ENCODE measurements at regions not wholly inside any gene's neighbourhood (a gene's known extent, or its start where the extent isn't known, plus 50 kb on each side); places are given as distances from the start of the nearest gene placed in this dataset.
A peak's percentile ranks its signal among the peaks of the same experiment; 100 is the strongest.
"Not testable (repeated sequence)": the region's sequence is repeated elsewhere in the genome, so short reads cannot be mapped to it uniquely, and the experiment has no call there.

GRCh38 chr11:46223252-46223513 is 54.3 kb upstream of the CREB3L1 start:
- ATAC-seq (no peak), DNase-seq (no peak)
- peaks cover 14% of the 10 kb centered on the region for H3K27me3 Mint-ChIP-seq
- intact Hi-C loops (cut with DNase I, micrococcal nuclease), result no loop called here
- no peaks in the 10 kb centered on the region for H3K4me1 Mint-ChIP-seq
- POLR2A ChIA-PET, result interaction anchor here (0.6 kb wide), 1 partner anchor 215 kb away, joined by 3 read pairs; no protein-coding TSS in a partner anchor
- CTCF ChIA-PET, result interaction anchor here (1.1 kb wide), 1 partner anchor 96 kb away, joined by 3 read pairs; no protein-coding TSS in a partner anchor
- H3K36me3 Mint-ChIP-seq (ENCODE audit: low read depth), result no peaks in the 10 kb centered on the region
- H3K4me3 Mint-ChIP-seq, result no peak overlapping the region
- H3K27ac Mint-ChIP-seq, result no peak overlapping the region
- no peaks in the 10 kb centered on the region for H3K9me3 Mint-ChIP-seq (ENCODE audit: low read depth)

- POLR2A ChIA-PET, result interaction anchor here (0.6 kb wide), 1 partner anchor 215 kb away, joined by 3 read pairs; no protein-coding TSS in a partner anchor
- Mint-ChIP-seq H3K36me3 (ENCODE audit: low read depth) (no peaks in the 10 kb centered on the region), H3K4me1 (no peaks in the 10 kb centered on the region), H3K27me3 (peaks cover 12% of the 10 kb centered on the region), H3K27ac (no peak overlapping the region), H3K4me3 (no peak overlapping the region), H3K9me3 (ENCODE audit: low read depth) (no peaks in the 10 kb centered on the region)
- CTCF ChIA-PET, result interaction anchor here (1.1 kb wide), 1 partner anchor 96 kb away, joined by 3 read pairs; no protein-coding TSS in a partner anchor
- ATAC-seq (no peak), DNase-seq (no peak)
- intact Hi-C loops (cut with DNase I, micrococcal nuclease), result no loop called here
These were observed 54.8 kb upstream of the CREB3L1 start for GRCh38 chr11:46222490-46223251.

- ChIA-PET POLR2A (no interaction called here), CTCF (no interaction called here)
- H3K27ac Mint-ChIP-seq, result no peak overlapping the region
- no peaks in the 10 kb centered on the region for H3K36me3 Mint-ChIP-seq (ENCODE audit: low read depth)
- no peak for DNase-seq
- ATAC-seq, result no peak
- H3K9me3 Mint-ChIP-seq (ENCODE audit: low read depth), result no peaks in the 10 kb centered on the region
- no peak overlapping the region for H3K4me3 Mint-ChIP-seq
- peaks cover 13% of the 10 kb centered on the region for H3K27me3 Mint-ChIP-seq
- H3K4me1 Mint-ChIP-seq, result no peaks in the 10 kb centered on the region
- intact Hi-C loops (cut with DNase I, micrococcal nuclease), result no loop called here
These were observed 57.1 kb upstream of the CREB3L1 start for GRCh38 chr11:46220313-46220712.

GRCh38 chr11:46216765-46217089 is 60.7 kb upstream of the CREB3L1 start:
- POLR2A ChIA-PET, result no interaction called here

GRCh38 chr11:46216019-46216764 is 61.3 kb upstream of the CREB3L1 start:
- ChIA-PET CTCF (no interaction called here), POLR2A (no interaction called here)
- H3K27me3 Mint-ChIP-seq, result peaks cover 7% of the 10 kb centered on the region
- no peaks in the 10 kb centered on the region for H3K9me3 Mint-ChIP-seq (ENCODE audit: low read depth)
- DNase-seq (no peak), ATAC-seq (no peak)
- H3K4me3 Mint-ChIP-seq, result no peak overlapping the region
- H3K27ac Mint-ChIP-seq, result no peak overlapping the region
- no peaks in the 10 kb centered on the region for H3K4me1 Mint-ChIP-seq
- intact Hi-C loops (cut with DNase I, micrococcal nuclease), result no loop called here
- H3K36me3 Mint-ChIP-seq (ENCODE audit: low read depth), result no peaks in the 10 kb centered on the region

More at GRCh38 chr11:46216765-46217089, 60.7 kb upstream of the CREB3L1 start:
- no peaks in the 10 kb centered on the region for H3K36me3 Mint-ChIP-seq (ENCODE audit: low read depth)
- ATAC-seq, result no peak
- CTCF ChIA-PET, result no interaction called here
- no peak for DNase-seq
- H3K27me3 Mint-ChIP-seq, result peaks cover 7% of the 10 kb centered on the region
- H3K4me3 Mint-ChIP-seq, result no peak overlapping the region
- H3K9me3 Mint-ChIP-seq (ENCODE audit: low read depth), result no peaks in the 10 kb centered on the region
- H3K4me1 Mint-ChIP-seq, result no peaks in the 10 kb centered on the region
- intact Hi-C loops (cut with DNase I, micrococcal nuclease), result no loop called here
- H3K27ac Mint-ChIP-seq, result no peak overlapping the region

- ChIA-PET CTCF (interaction anchor here (0.6 kb wide), 1 partner anchor 99 kb away, joined by 3 read pairs; no protein-coding TSS in a partner anchor), POLR2A (no interaction called here)
- Mint-ChIP-seq H3K27ac (no peak overlapping the region), H3K4me3 (no peak overlapping the region), H3K36me3 (ENCODE audit: low read depth) (no peaks in the 10 kb centered on the region), H3K27me3 (peaks cover 7% of the 10 kb centered on the region), H3K9me3 (ENCODE audit: low read depth) (no peaks in the 10 kb centered on the region), H3K4me1 (peaks cover 5% of the 10 kb centered on the region)
- intact Hi-C loops (cut with DNase I, micrococcal nuclease), result no loop called here
- no peak for DNase-seq
- no peak for ATAC-seq
These were observed 62.1 kb upstream of the CREB3L1 start for GRCh38 chr11:46215208-46215931.

GRCh38 chr11:46212720-46213119 is 64.7 kb upstream of the CREB3L1 start:
- peaks cover 11% of the 10 kb centered on the region for H3K4me1 Mint-ChIP-seq
- intact Hi-C loops (cut with DNase I, micrococcal nuclease), result no loop called here
- H3K27ac Mint-ChIP-seq, result no peak overlapping the region
- CTCF ChIA-PET, result interaction anchor here (0.6 to 1.6 kb wide), 2 partner anchors 27 to 233 kb away, joined by 3 to 5 read pairs; no protein-coding TSS in a partner anchor
- DNase-seq (no peak), ATAC-seq (no peak)
- H3K36me3 Mint-ChIP-seq (ENCODE audit: low read depth), result no peaks in the 10 kb centered on the region
- POLR2A ChIA-PET, result no interaction called here
- H3K4me3 Mint-ChIP-seq, result no peak overlapping the region
- H3K9me3 Mint-ChIP-seq (ENCODE audit: low read depth), result no peaks in the 10 kb centered on the region
- peaks cover 2% of the 10 kb centered on the region for H3K27me3 Mint-ChIP-seq

- intact Hi-C loops (cut with DNase I, micrococcal nuclease), result no loop called here
- no peaks in the 10 kb centered on the region for H3K27me3 Mint-ChIP-seq
- POLR2A ChIA-PET, result interaction anchor here (0.5 kb wide), 1 partner anchor 115 kb away, joined by 3 read pairs; no protein-coding TSS in a partner anchor
- ATAC-seq (no peak), DNase-seq (no peak)
- CTCF ChIA-PET, result interaction anchor here (1.1 kb wide), 1 partner anchor 19 kb away, joined by 4 read pairs; no protein-coding TSS in a partner anchor
- no peak overlapping the region for H3K4me3 Mint-ChIP-seq
- peaks cover 11% of the 10 kb centered on the region for H3K4me1 Mint-ChIP-seq
- no peaks in the 10 kb centered on the region for H3K9me3 Mint-ChIP-seq (ENCODE audit: low read depth)
- no peak overlapping the region for H3K27ac Mint-ChIP-seq
- H3K36me3 Mint-ChIP-seq (ENCODE audit: low read depth), result no peaks in the 10 kb centered on the region
These were observed 66.6 kb upstream of the CREB3L1 start for GRCh38 chr11:46210856-46211255.

GRCh38 chr11:46210133-46210636 is 67.3 kb upstream of the CREB3L1 start:
- Mint-ChIP-seq H3K4me1 (peaks cover 11% of the 10 kb centered on the region), H3K27ac (no peak overlapping the region), H3K9me3 (ENCODE audit: low read depth) (no peaks in the 10 kb centered on the region), H3K4me3 (no peak overlapping the region), H3K36me3 (ENCODE audit: low read depth) (no peaks in the 10 kb centered on the region), H3K27me3 (no peaks in the 10 kb centered on the region)
- POLR2A ChIA-PET, result no interaction called here
- DNase-seq (peak; percentile 8), ATAC-seq (peak; percentile 64)
- CTCF ChIA-PET, result interaction anchor here (0.7 to 1.1 kb wide), 2 partner anchors 11 to 19 kb away, joined by 3 to 4 read pairs; no protein-coding TSS in a partner anchor
- intact Hi-C loops (cut with DNase I, micrococcal nuclease), result no loop called here

- ATAC-seq; H3K36me3 Mint-ChIP-seq (ENCODE audit: low read depth); POLR2A ChIA-PET; H3K9me3 Mint-ChIP-seq (ENCODE audit: low read depth); DNase-seq; H3K27ac Mint-ChIP-seq; H3K4me3 Mint-ChIP-seq; intact Hi-C loops (cut with DNase I, micrococcal nuclease); CTCF ChIA-PET; H3K27me3 Mint-ChIP-seq: not testable (repeated sequence)
- H3K4me1 Mint-ChIP-seq, result peaks cover 11% of the 10 kb centered on the region
These were observed 67.8 kb upstream of the CREB3L1 start for GRCh38 chr11:46209624-46210023.

- ChIA-PET CTCF (interaction anchor here (0.8 to 1.5 kb wide), 2 partner anchors 29 to 99 kb away, joined by 3 to 4 read pairs; no protein-coding TSS in a partner anchor), POLR2A (no interaction called here)
- H3K27me3 Mint-ChIP-seq, result peaks cover 3% of the 10 kb centered on the region
- H3K4me3 Mint-ChIP-seq, result no peak overlapping the region
- intact Hi-C loops (cut with DNase I, micrococcal nuclease), result no loop called here
- H3K9me3 Mint-ChIP-seq (ENCODE audit: low read depth), result no peaks in the 10 kb centered on the region
- peaks cover 11% of the 10 kb centered on the region for H3K4me1 Mint-ChIP-seq
- no peak for ATAC-seq
- no peak overlapping the region for H3K27ac Mint-ChIP-seq
- DNase-seq, result no peak
- H3K36me3 Mint-ChIP-seq (ENCODE audit: low read depth), result no peaks in the 10 kb centered on the region
These were observed 68.7 kb upstream of the CREB3L1 start for GRCh38 chr11:46208803-46209202.

All from activated CD4-positive, alpha-beta T cell treated with anti-CD3 and anti-CD28 coated beads for 36 hours (primary cell).